Keratinocyte (primary cell): ENCODE measurements at regions not wholly inside any gene's neighbourhood (a gene's known extent, or its start where the extent isn't known, plus 50 kb on each side); places are given as distances from the start of the nearest gene placed in this dataset.

ENCODE experiments used
- DNase-seq: peaks from one replicate; pipeline ENCODE4 v3.0.0-alpha.2; 2011; ENCODE audit warnings: low read depth, missing footprints, low spot score
- FAIRE-seq: peaks from 2 replicates; lab custom pipeline; 2011; peaks lifted over from hg19 to GRCh38; lab: Jason Lieb, UNC
- H2AFZ ChIP-seq: 2 replicates; pipeline ENCODE4 v1.6.0; 2012; ENCODE audit warnings: low read length, control low read depth, inconsistent platforms; ENCODE audit not compliant: control insufficient read depth
- H3K27ac ChIP-seq: 2 replicates; pipeline ENCODE4 v1.5.1; 2011; ENCODE audit warnings: low read length; ENCODE audit not compliant: control insufficient read depth, insufficient read depth
- H3K27me3 ChIP-seq: 3 replicates; pipeline ENCODE4 v1.6.0; 2011; ENCODE audit warnings: low read length; ENCODE audit not compliant: control insufficient read depth, insufficient read depth; ENCODE audit errors: extremely low read depth
- H3K36me3 ChIP-seq, 2 experiments: 2 replicates in 1 of 2; 3 replicates in 1 of 2; pipeline ENCODE4 v1.5.1; 2011; ENCODE audit warnings: low read length in 2 of 2, mild to moderate bottlenecking in 1 of 2; ENCODE audit not compliant: control insufficient read depth in 2 of 2, insufficient read depth in 2 of 2; ENCODE audit errors: extremely low read depth in 1 of 2
- H3K4me1 ChIP-seq: 3 replicates; pipeline ENCODE4 v1.5.1; 2011; ENCODE audit warnings: low read length; ENCODE audit not compliant: control insufficient read depth, insufficient read depth; ENCODE audit errors: extremely low read depth
- H3K4me2 ChIP-seq: 3 replicates; pipeline ENCODE4 v1.6.0; 2011; ENCODE audit warnings: low read depth, low read length; ENCODE audit not compliant: control insufficient read depth, insufficient read depth; ENCODE audit errors: extremely low read depth
- H3K4me3 ChIP-seq, 3 experiments: fragments of 200-600 bp in 1 of 3; sonication (generic) in 1 of 3; 2 replicates in 2 of 3; 3 replicates in 1 of 3; pipeline ENCODE4 v1.5.1; 2011 to 2016; ENCODE audit warnings: low read length in 3 of 3, mild to moderate bottlenecking in 3 of 3, control low read depth in 2 of 3, inconsistent platforms in 1 of 3, low read depth in 1 of 3, mixed read lengths in 1 of 3, mixed run types in 1 of 3, moderate library complexity in 1 of 3; ENCODE audit not compliant: control insufficient read depth in 2 of 3, insufficient read depth in 2 of 3; ENCODE audit errors: extremely low read depth in 1 of 3
- H3K79me2 ChIP-seq: 2 replicates; pipeline ENCODE4 v1.6.0; 2012; ENCODE audit warnings: low read length; ENCODE audit not compliant: control insufficient read depth, insufficient read depth
- H3K9ac ChIP-seq: 3 replicates; pipeline ENCODE4 v1.6.0; 2011; ENCODE audit warnings: low read length; ENCODE audit not compliant: control insufficient read depth, insufficient read depth; ENCODE audit errors: extremely low read depth
- H3K9me1 ChIP-seq: 3 replicates; pipeline ENCODE4 v1.6.0; 2011; ENCODE audit warnings: low read length; ENCODE audit not compliant: control insufficient read depth, insufficient read depth; ENCODE audit errors: extremely low read depth
- H3K9me3 ChIP-seq: 2 replicates; pipeline ENCODE4 v1.5.1; 2012; ENCODE audit warnings: low read depth, low read length; ENCODE audit not compliant: control insufficient read depth
- H4K20me1 ChIP-seq: 3 replicates; pipeline ENCODE4 v1.6.0; 2011; ENCODE audit warnings: low read length; ENCODE audit not compliant: control insufficient read depth, insufficient read depth; ENCODE audit errors: extremely low read depth
- CTCF ChIP-seq, 3 experiments: IDR thresholded peaks in 1 of 3; conservative IDR thresholded peaks in 1 of 3; optimal IDR thresholded peaks in 1 of 3; 2 replicates in 2 of 3; 3 replicates in 1 of 3; pipeline versions ENCODE3 to v1.5.1; 2011; ENCODE audit warnings: low read length in 3 of 3, mild to moderate bottlenecking in 3 of 3, moderate library complexity in 2 of 3, control low read depth in 1 of 3, inconsistent platforms in 1 of 3; ENCODE audit not compliant: insufficient read depth in 2 of 3; ENCODE audit errors: extremely low read depth in 1 of 3
- EZH2 ChIP-seq: IDR thresholded peaks from one replicate; pipeline ENCODE4 v1.6.1; 2012; ENCODE audit warnings: inconsistent platforms, mild to moderate bottlenecking, low read length, moderate library complexity
- dilution Hi-C: fragments of 300-500 bp; cut with MboI; formaldehyde crosslinking; loops from one replicate; pipeline ENCODE4 v1.7.0; 2020; ENCODE audit warnings: low sequenced_read_pairs; ENCODE audit not compliant: extremely low pct_ligation_motif_present

- dilution Hi-C loops = no loop called here
- Histone ChIP-seq H3K4me1 (peaks cover 3% of the 10 kb centered on the region), H3K79me2 (no peaks in the 10 kb centered on the region), H3K9me1 (no peaks in the 10 kb centered on the region), H3K4me2 (no peak overlapping the region), H3K36me3 (no peaks in the 10 kb centered on the region), H3K9me3 (no peaks in the 10 kb centered on the region), H3K9ac (no peak overlapping the region), H2AFZ (no peak overlapping the region), H3K27ac (no peak overlapping the region), H4K20me1 (no peaks in the 10 kb centered on the region), H3K4me3 (no peak overlapping the region), H3K27me3 (peaks cover 6% of the 10 kb centered on the region)
- FAIRE-seq = no peak
- DNase-seq = no peak
- TF ChIP-seq EZH2 (no peak), CTCF (optimal IDR thresholded peaks at IDR 0.05 in 1 of 3, IDR thresholded peaks at IDR 0.05 in 1 of 3, conservative IDR thresholded peaks at IDR 0.05 in 1 of 3; ENCODE audit: extremely low read depth in 1 of 3, insufficient read depth in 2 of 3, low read length in 3 of 3) (no peak)
These were observed 88.7 kb upstream of the PLPP4 start for GRCh38 chr10:120368338-120368737.

GRCh38 chr10:120368927-120369326 lies 88.1 kb upstream of the PLPP4 start:
- Histone ChIP-seq H3K4me3 (no peak overlapping the region), H4K20me1 (no peaks in the 10 kb centered on the region), H3K9me1 (no peaks in the 10 kb centered on the region), H3K79me2 (no peaks in the 10 kb centered on the region), H3K4me1 (peaks cover 3% of the 10 kb centered on the region), H2AFZ (no peak overlapping the region), H3K27ac (no peak overlapping the region), H3K9me3 (no peaks in the 10 kb centered on the region), H3K27me3 (peaks cover 6% of the 10 kb centered on the region), H3K36me3 (no peaks in the 10 kb centered on the region), H3K4me2 (no peak overlapping the region), H3K9ac (no peak overlapping the region)
- dilution Hi-C loops = no loop called here
- TF ChIP-seq EZH2 = no peak
- no peak for TF ChIP-seq CTCF (optimal IDR thresholded peaks at IDR 0.05 in 1 of 3, IDR thresholded peaks at IDR 0.05 in 1 of 3, conservative IDR thresholded peaks at IDR 0.05 in 1 of 3; ENCODE audit: extremely low read depth in 1 of 3, insufficient read depth in 2 of 3, low read length in 3 of 3)
- no peak for FAIRE-seq
- no peak for DNase-seq
